ENCODE measurements at regions not wholly inside any gene's neighbourhood (a gene's known extent, or its start where the extent isn't known, plus 50 kb on each side); places are given as distances from the start of the nearest gene placed in this dataset.

GRCh38 chr12:19932413-19932812 is 435.9 kb upstream of the PDE3A start:
- no peak overlapping the region for H3K9ac ChIP-seq (ENCODE audit: low read depth, low read length)
- intact Hi-C loops (cut with micrococcal nuclease) = no loop called here
- no peak overlapping the region for H3K27ac ChIP-seq (ENCODE audit: insufficient read depth, low read length)
- H3K56ac ChIP-seq (ENCODE audit: extremely low read depth, insufficient read depth, low read length) = no peak overlapping the region
- no peak overlapping the region for H2AK5ac ChIP-seq (ENCODE audit: low read depth, low read length)
- no peak overlapping the region for H2BK120ac ChIP-seq (ENCODE audit: low read depth, low read length)
- H3K27me3 ChIP-seq (ENCODE audit: control insufficient read depth, insufficient read depth, low read length) = no peaks in the 10 kb centered on the region
- CTCF ChIA-PET = no interaction called here
- no peak overlapping the region for H4K91ac ChIP-seq (ENCODE audit: insufficient read depth, low read depth, low read length)
- H3K23ac ChIP-seq (ENCODE audit: low read depth, low read length) = no peak overlapping the region
- H3K18ac ChIP-seq (ENCODE audit: low read depth, low read length) = no peak overlapping the region
- no peak overlapping the region for H2BK5ac ChIP-seq (ENCODE audit: low read depth, low read length, poor library complexity, severe bottlenecking)
- no CpG with 5 or more reads among the region's 4 CpGs for WGBS, 2 experiments (ENCODE audit: extremely low coverage in 2 of 2, insufficient read length in 1 of 2)
- H2BK15ac ChIP-seq (ENCODE audit: low read depth, low read length) = no peak overlapping the region
- no TSS peak for BruUV-seq (replicated peaks)
- DNase-seq (no peak), ATAC-seq (ENCODE audit: low read depth) (no peak)
- H3K14ac ChIP-seq (replicated peaks; ENCODE audit: low read depth, low read length) = no peak overlapping the region
- H3K4me1 ChIP-seq (ENCODE audit: control insufficient read depth, insufficient read depth, low read length) = no peaks in the 10 kb centered on the region
- no peaks in the 10 kb centered on the region for H4K20me1 ChIP-seq (ENCODE audit: insufficient read depth, low read length)
- dilution Hi-C loops (cut with HindIII; ENCODE audit: low sequenced_read_pairs, unreplicated experiment) = no loop called here
- POLR2A ChIA-PET (ENCODE audit: unreplicated experiment) = no interaction called here
- H2BK20ac ChIP-seq (ENCODE audit: low read depth, low read length) = no peak overlapping the region
- H3K79me1 ChIP-seq (ENCODE audit: low read depth in 1 of 2, low read length in 2 of 2) = no peaks in the 10 kb centered on the region
- H3K4me2 ChIP-seq (ENCODE audit: low read depth, low read length) = no peak overlapping the region
- no peaks in the 10 kb centered on the region for H3K9me3 ChIP-seq (ENCODE audit: control insufficient read depth, insufficient read depth, low read length)
- no peak overlapping the region for H3K4me3 ChIP-seq (ENCODE audit: insufficient read depth, low read depth, low read length)
- H3K4ac ChIP-seq (ENCODE audit: low read depth, low read length) = no peak overlapping the region
- TF ChIP-seq BHLHE40 (IDR thresholded peaks at IDR 0.05; ENCODE audit: low read depth, low read length) (no peak), MXI1 (IDR thresholded peaks at IDR 0.05; ENCODE audit: borderline replicate concordance, low read depth, low read length) (no peak), NFE2L2 (IDR thresholded peaks at IDR 0.05; ENCODE audit: low read depth, low read length) (no peak), CHD1 (IDR thresholded peaks at IDR 0.05; ENCODE audit: low read depth, low read length) (no peak), CEBPB (IDR thresholded peaks at IDR 0.05; ENCODE audit: low read depth, low read length) (no peak), MAZ (IDR thresholded peaks at IDR 0.05; ENCODE audit: borderline replicate concordance, low read depth, low read length) (no peak)
- TF ChIP-seq, protein P1, sequence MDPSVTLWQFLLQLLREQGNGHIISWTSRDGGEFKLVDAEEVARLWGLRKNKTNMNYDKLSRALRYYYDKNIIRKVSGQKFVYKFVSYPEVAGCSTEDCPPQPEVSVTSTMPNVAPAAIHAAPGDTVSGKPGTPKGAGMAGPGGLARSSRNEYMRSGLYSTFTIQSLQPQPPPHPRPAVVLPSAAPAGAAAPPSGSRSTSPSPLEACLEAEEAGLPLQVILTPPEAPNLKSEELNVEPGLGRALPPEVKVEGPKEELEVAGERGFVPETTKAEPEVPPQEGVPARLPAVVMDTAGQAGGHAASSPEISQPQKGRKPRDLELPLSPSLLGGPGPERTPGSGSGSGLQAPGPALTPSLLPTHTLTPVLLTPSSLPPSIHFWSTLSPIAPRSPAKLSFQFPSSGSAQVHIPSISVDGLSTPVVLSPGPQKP (IDR thresholded peaks at IDR 0.05; ENCODE audit: borderline replicate concordance, low read depth, low read length) = no peak
- no peak overlapping the region for H4K8ac ChIP-seq (ENCODE audit: low read depth in 2 of 2, low read length in 2 of 2)
- no peak overlapping the region for H4K5ac ChIP-seq (ENCODE audit: low read depth, low read length)
- H2AFZ ChIP-seq (replicated peaks; ENCODE audit: low read length, poor library complexity) = no peak overlapping the region
- no peaks in the 10 kb centered on the region for H3K36me3 ChIP-seq (ENCODE audit: control insufficient read depth, insufficient read depth, low read length)
- H3K9me1 ChIP-seq (ENCODE audit: insufficient read depth, low read length) = no peaks in the 10 kb centered on the region
- in situ Hi-C loops (cut with MboI; ENCODE audit: low sequenced_read_pairs) = no loop called here
- no peak overlapping the region for H2AK9ac ChIP-seq (replicated peaks; ENCODE audit: low read depth, low read length, poor library complexity)
